Activated naive CD4-positive, alpha-beta T cell treated with anti-CD3 and anti-CD28 coated beads, Interleukin-2, amount 50 U/mL, for 24 hours (primary cell): ENCODE measurements at regions not wholly inside any gene's neighbourhood (a gene's known extent, or its start where the extent isn't known, plus 50 kb on each side); places are given as distances from the start of the nearest gene placed in this dataset.
"Not testable (repeated sequence)": the region's sequence is repeated elsewhere in the genome, so short reads cannot be mapped to it uniquely, and the experiment has no call there.

Experiments
- H3K27ac Mint-ChIP-seq: one replicate; pipeline ENCODE4 v1.8.0; 2021; ENCODE audit warnings: mild to moderate bottlenecking, mixed read lengths
- H3K27me3 Mint-ChIP-seq: one replicate; pipeline ENCODE4 v1.8.0; 2021; ENCODE audit warnings: mixed read lengths
- H3K36me3 Mint-ChIP-seq: one replicate; pipeline ENCODE4 v1.8.0; 2021; ENCODE audit warnings: mixed read lengths
- H3K4me1 Mint-ChIP-seq: one replicate; pipeline ENCODE4 v1.8.0; 2021; ENCODE audit warnings: mixed read lengths
- H3K4me3 Mint-ChIP-seq: one replicate; pipeline ENCODE4 v1.8.0; 2021; ENCODE audit warnings: mild to moderate bottlenecking, mixed read lengths
- H3K9me3 Mint-ChIP-seq: one replicate; pipeline ENCODE4 v1.8.0; 2021; ENCODE audit warnings: mixed read lengths

- Mint-ChIP-seq H3K4me1 (no peaks in the 10 kb centered on the region), H3K9me3 (no peaks in the 10 kb centered on the region), H3K27me3 (no peaks in the 10 kb centered on the region), H3K27ac (no peak overlapping the region), H3K4me3 (no peak overlapping the region), H3K36me3 (no peaks in the 10 kb centered on the region)
These were observed 50.2 kb upstream of the TP53I11 start for GRCh38 chr11:45000918-45001317.

GRCh38 chr11:45001466-45002165 is 50.9 kb upstream of the TP53I11 start:
- H3K36me3 Mint-ChIP-seq = no peaks in the 10 kb centered on the region
- H3K9me3 Mint-ChIP-seq = no peaks in the 10 kb centered on the region
- H3K27me3 Mint-ChIP-seq = no peaks in the 10 kb centered on the region
- no peak overlapping the region for H3K27ac Mint-ChIP-seq
- no peak overlapping the region for H3K4me3 Mint-ChIP-seq
- H3K4me1 Mint-ChIP-seq = no peaks in the 10 kb centered on the region

- Mint-ChIP-seq H3K9me3 (no peaks in the 10 kb centered on the region), H3K36me3 (no peaks in the 10 kb centered on the region), H3K27me3 (no peaks in the 10 kb centered on the region), H3K27ac (no peak overlapping the region), H3K4me1 (no peaks in the 10 kb centered on the region), H3K4me3 (no peak overlapping the region)
These were observed 54.4 kb upstream of the TP53I11 start for GRCh38 chr11:45005106-45005505.

GRCh38 chr11:45007011-45007410 is 56.3 kb upstream of the TP53I11 start:
- H3K27ac Mint-ChIP-seq = no peak overlapping the region
- H3K4me3 Mint-ChIP-seq = no peak overlapping the region
- no peaks in the 10 kb centered on the region for H3K27me3 Mint-ChIP-seq
- no peaks in the 10 kb centered on the region for H3K36me3 Mint-ChIP-seq
- H3K9me3 Mint-ChIP-seq = no peaks in the 10 kb centered on the region
- H3K4me1 Mint-ChIP-seq = no peaks in the 10 kb centered on the region

- Mint-ChIP-seq H3K4me1 (peaks cover 17% of the 10 kb centered on the region), H3K36me3 (peaks cover 11% of the 10 kb centered on the region)
- not testable (repeated sequence) for H3K9me3 Mint-ChIP-seq, H3K4me3 Mint-ChIP-seq, H3K27ac Mint-ChIP-seq, H3K27me3 Mint-ChIP-seq
These were observed 65.3 kb upstream of the TP53I11 start for GRCh38 chr11:45015983-45016382.

GRCh38 chr11:45016446-45016845 is 65.8 kb upstream of the TP53I11 start:
- H3K4me3 Mint-ChIP-seq, H3K27me3 Mint-ChIP-seq, H3K27ac Mint-ChIP-seq, H3K9me3 Mint-ChIP-seq: not testable (repeated sequence)
- Mint-ChIP-seq H3K4me1 (peaks cover 17% of the 10 kb centered on the region), H3K36me3 (peaks cover 11% of the 10 kb centered on the region)

- Mint-ChIP-seq H3K27me3 (peaks cover 7% of the 10 kb centered on the region), H3K27ac (no peak overlapping the region), H3K36me3 (peaks cover 11% of the 10 kb centered on the region), H3K9me3 (peaks cover 8% of the 10 kb centered on the region), H3K4me3 (no peak overlapping the region), H3K4me1 (peaks cover 15% of the 10 kb centered on the region)
These were observed 66.6 kb upstream of the TP53I11 start for GRCh38 chr11:45017329-45017728.

GRCh38 chr11:45021001-45021400 is 70.3 kb upstream of the TP53I11 start:
- Mint-ChIP-seq H3K36me3 (peaks cover 5% of the 10 kb centered on the region), H3K27me3 (peaks cover 4% of the 10 kb centered on the region), H3K27ac (no peak overlapping the region), H3K9me3 (no peaks in the 10 kb centered on the region), H3K4me3 (no peak overlapping the region), H3K4me1 (peaks cover 8% of the 10 kb centered on the region)

GRCh38 chr11:45021692-45022141 is 71.0 kb upstream of the TP53I11 start:
- Mint-ChIP-seq H3K27ac (no peak overlapping the region), H3K27me3 (peaks cover 1% of the 10 kb centered on the region), H3K4me1 (peaks cover 13% of the 10 kb centered on the region), H3K4me3 (no peak overlapping the region), H3K36me3 (peaks cover 1% of the 10 kb centered on the region), H3K9me3 (no peaks in the 10 kb centered on the region)

- H3K9me3 Mint-ChIP-seq = no peaks in the 10 kb centered on the region
- no peak overlapping the region for H3K4me3 Mint-ChIP-seq
- H3K36me3 Mint-ChIP-seq = no peaks in the 10 kb centered on the region
- no peak overlapping the region for H3K27ac Mint-ChIP-seq
- peaks cover 13% of the 10 kb centered on the region for H3K4me1 Mint-ChIP-seq
- no peaks in the 10 kb centered on the region for H3K27me3 Mint-ChIP-seq
These were observed 71.8 kb upstream of the TP53I11 start for GRCh38 chr11:45022294-45023064.

- Mint-ChIP-seq H3K4me1 (peaks cover 13% of the 10 kb centered on the region), H3K27ac (no peak overlapping the region), H3K27me3 (no peaks in the 10 kb centered on the region), H3K9me3 (no peaks in the 10 kb centered on the region), H3K36me3 (no peaks in the 10 kb centered on the region), H3K4me3 (no peak overlapping the region)
These were observed 72.3 kb upstream of the TP53I11 start for GRCh38 chr11:45023065-45023365.

GRCh38 chr11:45024316-45024715 is 73.6 kb upstream of the TP53I11 start:
- Mint-ChIP-seq H3K27me3 (no peaks in the 10 kb centered on the region), H3K4me1 (peaks cover 13% of the 10 kb centered on the region), H3K9me3 (no peaks in the 10 kb centered on the region), H3K4me3 (no peak overlapping the region), H3K27ac (no peak overlapping the region), H3K36me3 (no peaks in the 10 kb centered on the region)

- Mint-ChIP-seq H3K36me3 (no peaks in the 10 kb centered on the region), H3K27me3 (no peaks in the 10 kb centered on the region), H3K27ac (no peak overlapping the region), H3K4me3 (no peak overlapping the region), H3K4me1 (peaks cover 13% of the 10 kb centered on the region), H3K9me3 (no peaks in the 10 kb centered on the region)
These were observed 74.3 kb upstream of the TP53I11 start for GRCh38 chr11:45024846-45025588.

- Mint-ChIP-seq H3K27me3 (no peaks in the 10 kb centered on the region), H3K9me3 (no peaks in the 10 kb centered on the region), H3K27ac (no peak overlapping the region), H3K36me3 (no peaks in the 10 kb centered on the region), H3K4me3 (no peak overlapping the region), H3K4me1 (peaks cover 13% of the 10 kb centered on the region)
These were observed 75.2 kb upstream of the TP53I11 start for GRCh38 chr11:45025716-45026492.

GRCh38 chr11:45026835-45027234 is 76.2 kb upstream of the TP53I11 start:
- no peaks in the 10 kb centered on the region for H3K9me3 Mint-ChIP-seq
- no peaks in the 10 kb centered on the region for H3K27me3 Mint-ChIP-seq
- H3K36me3 Mint-ChIP-seq = no peaks in the 10 kb centered on the region
- peaks cover 16% of the 10 kb centered on the region for H3K4me1 Mint-ChIP-seq
- no peak overlapping the region for H3K27ac Mint-ChIP-seq
- no peak overlapping the region for H3K4me3 Mint-ChIP-seq
